ENCODE measurements at regions not wholly inside any gene's neighbourhood (a gene's known extent, or its start where the extent isn't known, plus 50 kb on each side); places are given as distances from the start of the nearest gene placed in this dataset.

DNA sequence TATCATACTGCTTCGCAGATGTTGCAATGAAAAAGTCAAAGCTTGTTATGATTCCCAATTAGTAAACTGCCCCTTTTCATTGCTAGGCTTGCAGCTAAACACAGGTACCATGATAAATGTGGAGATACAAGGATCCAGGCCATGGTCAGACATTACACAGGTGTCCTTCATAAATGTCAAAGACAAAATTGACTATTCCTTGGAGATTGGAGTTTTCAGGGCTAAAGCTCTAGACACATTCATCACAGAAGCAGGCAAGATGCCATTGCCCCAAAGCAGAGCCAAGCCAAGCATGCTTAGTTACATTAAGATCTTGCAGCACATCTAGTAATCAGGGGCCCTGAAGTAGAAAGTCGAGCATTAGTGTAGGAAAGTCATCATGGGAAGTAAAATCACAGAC, 111.3 kb upstream of the INTU start:
- TF ChIP-seq, protein P1, sequence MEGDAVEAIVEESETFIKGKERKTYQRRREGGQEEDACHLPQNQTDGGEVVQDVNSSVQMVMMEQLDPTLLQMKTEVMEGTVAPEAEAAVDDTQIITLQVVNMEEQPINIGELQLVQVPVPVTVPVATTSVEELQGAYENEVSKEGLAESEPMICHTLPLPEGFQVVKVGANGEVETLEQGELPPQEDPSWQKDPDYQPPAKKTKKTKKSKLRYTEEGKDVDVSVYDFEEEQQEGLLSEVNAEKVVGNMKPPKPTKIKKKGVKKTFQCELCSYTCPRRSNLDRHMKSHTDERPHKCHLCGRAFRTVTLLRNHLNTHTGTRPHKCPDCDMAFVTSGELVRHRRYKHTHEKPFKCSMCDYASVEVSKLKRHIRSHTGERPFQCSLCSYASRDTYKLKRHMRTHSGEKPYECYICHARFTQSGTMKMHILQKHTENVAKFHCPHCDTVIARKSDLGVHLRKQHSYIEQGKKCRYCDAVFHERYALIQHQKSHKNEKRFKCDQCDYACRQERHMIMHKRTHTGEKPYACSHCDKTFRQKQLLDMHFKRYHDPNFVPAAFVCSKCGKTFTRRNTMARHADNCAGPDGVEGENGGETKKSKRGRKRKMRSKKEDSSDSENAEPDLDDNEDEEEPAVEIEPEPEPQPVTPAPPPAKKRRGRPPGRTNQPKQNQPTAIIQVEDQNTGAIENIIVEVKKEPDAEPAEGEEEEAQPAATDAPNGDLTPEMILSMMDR (IDR thresholded peaks at IDR 0.05) = no peak
- TF ChIP-seq POLR2A (IDR thresholded peaks at IDR 0.05) = no peak

Data from Peyer's patch (tissue), 4 donors.